Kidney (tissue), 13 donors: ENCODE measurements at regions not wholly inside any gene's neighbourhood (a gene's known extent, or its start where the extent isn't known, plus 50 kb on each side); places are given as distances from the start of the nearest gene placed in this dataset.
A peak's percentile ranks its signal among the peaks of the same experiment; 100 is the strongest.

ENCODE experiments used
- DNase-seq, 5 donors: peaks; one replicate each; pipeline ENCODE4 v3.0.0-alpha.2; 2013 to 2020
- FAIRE-seq: peaks from 2 replicates; lab custom pipeline; 2012; peaks lifted over from hg19 to GRCh38; lab: Jason Lieb, UNC
- H3K27ac ChIP-seq, 2 donors: one replicate each; pipeline ENCODE4 v1.7.0; 2013; ENCODE audit warnings: low read depth in 2 of 2, low read length in 2 of 2, inconsistent platforms in 1 of 2
- H3K27me3 ChIP-seq: one replicate; pipeline ENCODE4 v1.7.1; 2013; ENCODE audit warnings: low read length, inconsistent platforms; ENCODE audit not compliant: control insufficient read depth, insufficient read depth
- H3K36me3 ChIP-seq, 3 donors: one replicate each; pipeline versions ENCODE4 v1.7.0 to v1.7.1; 2013; ENCODE audit warnings: low read length in 3 of 3, control low read depth in 1 of 3, inconsistent platforms in 1 of 3; ENCODE audit not compliant: insufficient read depth in 3 of 3, control insufficient read depth in 2 of 3
- H3K4me1 ChIP-seq, 3 donors: one replicate each; pipeline versions ENCODE4 v1.7.0 to v1.7.1; 2013; ENCODE audit warnings: low read length in 3 of 3, inconsistent platforms in 1 of 3, low read depth in 1 of 3; ENCODE audit not compliant: control insufficient read depth in 2 of 3, insufficient read depth in 2 of 3
- H3K4me3 ChIP-seq, 3 donors: one replicate each; pipeline versions ENCODE4 v1.7.0 to v1.8.1; 2013; ENCODE audit warnings: low read length in 3 of 3, control low read depth in 1 of 3, inconsistent platforms in 1 of 3
- H3K9ac ChIP-seq, 3 donors: one replicate each; pipeline versions ENCODE4 v1.7.0 to v1.7.1; 2013; ENCODE audit warnings: low read length in 3 of 3, control low read depth in 1 of 3, inconsistent platforms in 1 of 3
- H3K9me3 ChIP-seq, 3 donors: one replicate each; pipeline versions ENCODE4 v1.7.0 to v1.7.1; 2013; ENCODE audit warnings: low read length in 3 of 3, control low read depth in 1 of 3, inconsistent platforms in 1 of 3; ENCODE audit not compliant: control insufficient read depth in 2 of 3, insufficient read depth in 1 of 3
- intact Hi-C: fragments of 100-400 bp; cut with DNase I; formaldehyde crosslinking; loops from one replicate; pipeline ENCODE4 v1.11.1; 2022
- TF ChIP-seq, protein P1 (sequence below): IDR thresholded peaks from 3 replicates; pipeline ENCODE4 v1.5.1; 2012; ENCODE audit warnings: mild to moderate bottlenecking, moderate library complexity, borderline replicate concordance; ENCODE audit not compliant: insufficient read depth; ENCODE audit errors: extremely low read depth
- donor health status: control.
- donor health status: control.
- donor health status: control.
- donor health status: control.
- donor health status: control.
- donor health status: DM: yes; HTN: yes; CAD: no.
- donor health status: Normal renal cell carcinoma (clear cell type).

DNA sequence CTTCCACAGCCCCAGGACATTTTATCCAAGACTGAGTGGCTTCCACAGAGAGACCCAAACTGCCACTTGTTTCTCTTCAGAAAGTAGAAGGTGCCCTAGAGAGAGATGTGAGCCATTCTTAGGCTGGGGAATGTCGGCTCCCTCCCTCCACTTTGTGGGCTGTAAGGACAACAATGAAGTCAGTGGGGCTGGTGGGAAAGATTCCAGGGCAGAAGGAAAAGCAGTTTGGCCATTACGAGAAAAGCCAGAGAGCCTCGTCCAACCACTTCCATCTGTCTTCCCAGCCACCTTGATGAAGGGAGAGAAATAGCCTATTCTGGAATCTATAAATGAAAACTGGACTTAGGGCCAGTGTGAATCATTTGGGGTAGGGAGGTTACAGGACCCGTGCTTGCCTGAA lies 382.5 kb downstream of the NXPE2 start:
- Histone ChIP-seq H3K27me3 (no peaks in the 10 kb centered on the region), H3K4me3 (no peak overlapping the region), H3K4me1 (no peaks in the 10 kb centered on the region), H3K9ac (no peak overlapping the region), H3K36me3 (no peaks in the 10 kb centered on the region), H3K9me3 (peaks cover 0 to 19% (median 0%) of the 10 kb centered on the region in 3 donors), H3K27ac (no peak overlapping the region)
- DNase-seq = no peak
- intact Hi-C loops = no loop called here
- FAIRE-seq = no peak
- TF ChIP-seq, protein P1, sequence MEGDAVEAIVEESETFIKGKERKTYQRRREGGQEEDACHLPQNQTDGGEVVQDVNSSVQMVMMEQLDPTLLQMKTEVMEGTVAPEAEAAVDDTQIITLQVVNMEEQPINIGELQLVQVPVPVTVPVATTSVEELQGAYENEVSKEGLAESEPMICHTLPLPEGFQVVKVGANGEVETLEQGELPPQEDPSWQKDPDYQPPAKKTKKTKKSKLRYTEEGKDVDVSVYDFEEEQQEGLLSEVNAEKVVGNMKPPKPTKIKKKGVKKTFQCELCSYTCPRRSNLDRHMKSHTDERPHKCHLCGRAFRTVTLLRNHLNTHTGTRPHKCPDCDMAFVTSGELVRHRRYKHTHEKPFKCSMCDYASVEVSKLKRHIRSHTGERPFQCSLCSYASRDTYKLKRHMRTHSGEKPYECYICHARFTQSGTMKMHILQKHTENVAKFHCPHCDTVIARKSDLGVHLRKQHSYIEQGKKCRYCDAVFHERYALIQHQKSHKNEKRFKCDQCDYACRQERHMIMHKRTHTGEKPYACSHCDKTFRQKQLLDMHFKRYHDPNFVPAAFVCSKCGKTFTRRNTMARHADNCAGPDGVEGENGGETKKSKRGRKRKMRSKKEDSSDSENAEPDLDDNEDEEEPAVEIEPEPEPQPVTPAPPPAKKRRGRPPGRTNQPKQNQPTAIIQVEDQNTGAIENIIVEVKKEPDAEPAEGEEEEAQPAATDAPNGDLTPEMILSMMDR = no peak

DNA sequence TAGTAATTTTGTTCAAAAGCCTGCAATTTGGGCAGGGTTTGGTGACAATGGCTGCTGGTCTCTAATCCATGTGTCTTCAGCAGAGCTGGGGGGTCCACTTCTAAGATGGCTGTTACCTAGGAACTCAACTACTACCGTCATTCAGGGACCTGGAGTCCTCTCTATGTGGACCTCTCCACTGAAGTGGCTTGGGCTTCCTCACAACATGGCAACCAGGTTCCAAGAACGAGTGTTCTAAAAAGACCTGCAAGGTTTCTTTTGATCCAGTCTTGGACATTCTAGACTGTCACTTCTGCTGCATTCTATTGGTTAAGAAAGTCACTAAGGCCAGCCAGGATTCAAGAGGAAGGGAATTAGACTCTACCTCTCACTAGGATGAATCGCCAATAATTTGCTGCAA lies 387.0 kb downstream of the NXPE2 start:
- DNase-seq = no peak
- H3K9me3 ChIP-seq = peaks cover 0 to 9% (median 0%) of the 10 kb centered on the region in 3 donors
- no peaks in the 10 kb centered on the region for H3K27me3 ChIP-seq
- intact Hi-C loops = no loop called here
- peak overlapping the region in 1 of 2 donors; percentile 70 for H3K27ac ChIP-seq
- TF ChIP-seq, protein P1 = no peak
- FAIRE-seq = no peak
- H3K36me3 ChIP-seq = no peaks in the 10 kb centered on the region
- peaks cover 0 to 3% (median 3%) of the 10 kb centered on the region in 3 donors for H3K4me1 ChIP-seq
- no peak overlapping the region for H3K9ac ChIP-seq
- no peak overlapping the region for H3K4me3 ChIP-seq

GRCh38 chr11:115065830-115066664 lies 387.7 kb downstream of the NXPE2 start:
- no peaks in the 10 kb centered on the region for H3K36me3 ChIP-seq
- H3K4me1 ChIP-seq = peaks cover 0 to 3% (median 3%) of the 10 kb centered on the region in 3 donors
- peak overlapping the region in 1 of 2 donors; percentile 70 for H3K27ac ChIP-seq
- no peak overlapping the region for H3K9ac ChIP-seq
- H3K4me3 ChIP-seq = no peak overlapping the region
- TF ChIP-seq, protein P1 = no peak
- DNase-seq (peak in 1 of 5 donors; percentile 33), FAIRE-seq (no peak)
- intact Hi-C loops = no loop called here
- peaks cover 0 to 9% (median 0%) of the 10 kb centered on the region in 3 donors for H3K9me3 ChIP-seq
- H3K27me3 ChIP-seq = no peaks in the 10 kb centered on the region
